Transverse colon (tissue), 4 donors: ENCODE measurements at regions not wholly inside any gene's neighbourhood (a gene's known extent, or its start where the extent isn't known, plus 50 kb on each side); places are given as distances from the start of the nearest gene placed in this dataset.
A peak's percentile ranks its signal among the peaks of the same experiment; 100 is the strongest.

Source experiments
- DNase-seq: peaks from one replicate; pipeline ENCODE4 v3.0.0-alpha.2; 2019
- H3K27ac ChIP-seq, 4 donors: fragments of 200-600 bp; sonication (generic); 2 replicates each; pipeline ENCODE4 v1.5.1; 2016 to 2018; ENCODE audit warnings: inconsistent platforms in 4 of 4
- H3K27me3 ChIP-seq: fragments of 200-600 bp; sonication (generic); 2 replicates; pipeline ENCODE4 v1.5.1; 2017; ENCODE audit warnings: inconsistent platforms
- H3K36me3 ChIP-seq, 4 donors: fragments of 200-600 bp; sonication (generic); 2 replicates each; pipeline ENCODE4 v1.5.1; 2017 to 2019; ENCODE audit warnings: inconsistent platforms in 4 of 4
- H3K4me1 ChIP-seq, 4 donors: fragments of 200-600 bp; sonication (generic); 2 replicates each; pipeline ENCODE4 v1.5.1; 2017 to 2020; ENCODE audit warnings: inconsistent platforms in 4 of 4
- H3K4me3 ChIP-seq, 4 donors: fragments of 200-600 bp; sonication (generic); 1 replicate in 1 of 4; 2 replicates in 3 of 4; pipeline versions ENCODE4 v1.5.1 to v1.6.1; 2017 to 2019; ENCODE audit warnings: inconsistent platforms in 4 of 4
- H3K9me3 ChIP-seq, 2 donors: fragments of 200-600 bp; sonication (generic); 2 replicates each; pipeline ENCODE4 v1.5.1; 2017 to 2019; ENCODE audit warnings: inconsistent platforms in 2 of 2
- CTCF ChIP-seq, 5 experiments: fragments of 200-600 bp in 3 of 5; fragments of 450-650 bp in 2 of 5; sonication (generic) in 3 of 5; IDR thresholded peaks; 1 replicate in 2 of 5; 2 replicates in 3 of 5; pipeline ENCODE4 v1.5.1; 2016 to 2017; ENCODE audit warnings: antibody characterized with exemption in 5 of 5, inconsistent platforms in 3 of 5, mild to moderate bottlenecking in 2 of 5, moderate library complexity in 1 of 5
- EP300 ChIP-seq: sonication (generic); formaldehyde crosslinking; IDR thresholded peaks from one replicate; pipeline ENCODE4 v1.6.1; 2017; ENCODE audit warnings: antibody characterized with exemption, low read depth
- POLR2A ChIP-seq: fragments of 450-650 bp; IDR thresholded peaks from one replicate; pipeline ENCODE4 v1.6.1; 2016; ENCODE audit warnings: antibody characterized with exemption, mild to moderate bottlenecking, moderate library complexity
- POLR2AphosphoS5 ChIP-seq, 3 donors: sonication (generic); formaldehyde crosslinking; IDR thresholded peaks; one replicate each; pipeline ENCODE4 v1.6.1; 2016; ENCODE audit warnings: antibody characterized with exemption in 3 of 3
- WGBS, 2 donors: methylation state at CpG; one replicate each; pipeline ENCODE4 v1.1.5; 2018; ENCODE audit warnings: low coverage in 1 of 2; 5-methylcytosine and 5-hydroxymethylcytosine counted together
- in situ Hi-C, 4 donors: fragments of 200-750 bp; cut with MboI; loops; one replicate each; pipeline versions ENCODE4 v1.15.0 to v1.15.1; 2017; ENCODE audit warnings: low sequenced_read_pairs in 3 of 4, low pct_ligation_motif_present in 1 of 4, low pct_unique_long_range_greater_than_20kb in 1 of 4
- intact Hi-C: fragments of 100-400 bp; cut with DNase I; formaldehyde crosslinking; loops from one replicate; pipeline ENCODE4 v1.15.1; 2023; ENCODE audit warnings: low total_unique reads

GRCh38 chr10:28172223-28172610 is 130.6 kb downstream of the MPP7 start:
- Histone ChIP-seq H3K4me3 (no peak overlapping the region), H3K4me1 (peaks cover 4 to 16% (median 6%) of the 10 kb centered on the region in 4 donors), H3K9me3 (no peaks in the 10 kb centered on the region), H3K27me3 (no peaks in the 10 kb centered on the region), H3K27ac (no peak overlapping the region), H3K36me3 (no peaks in the 10 kb centered on the region)
- in situ Hi-C loops (no loop called here), intact Hi-C loops (loop anchor here (10.0 kb wide), 1 partner anchor 427 kb away; the partner anchor contains the start of gene MKX)
- TF ChIP-seq POLR2A: no peak
- TF ChIP-seq CTCF (IDR thresholded peaks at IDR 0.05): no peak
- no peak for TF ChIP-seq POLR2AphosphoS5 (IDR thresholded peaks at IDR 0.05)
- no peak for TF ChIP-seq EP300
- 92 to 98% methylated on average over 8 of the region's 8 CpGs for WGBS, 2 donors
- DNase-seq: no peak

GRCh38 chr10:28171468-28172222 is 131.2 kb downstream of the MPP7 start:
- Histone ChIP-seq H3K36me3 (no peaks in the 10 kb centered on the region), H3K4me1 (peaks cover 4 to 16% (median 6%) of the 10 kb centered on the region in 4 donors), H3K27ac (peak overlapping the region in 2 of 4 donors; percentile 17 to 34), H3K27me3 (no peaks in the 10 kb centered on the region), H3K9me3 (no peaks in the 10 kb centered on the region), H3K4me3 (no peak overlapping the region)
- no peak for TF ChIP-seq POLR2A
- TF ChIP-seq POLR2AphosphoS5 (IDR thresholded peaks at IDR 0.05): peak in 1 of 3 donors; percentile 47
- no peak for DNase-seq
- in situ Hi-C loops: no loop called here
- intact Hi-C loops: loop anchor here (10.0 kb wide), 1 partner anchor 427 kb away; the partner anchor contains the start of gene MKX
- WGBS, 2 donors: 29 to 47% methylated on average over 7 to 9 of the region's 9 CpGs

GRCh38 chr10:28169525-28169924 is 133.3 kb downstream of the MPP7 start:
- TF ChIP-seq CTCF (IDR thresholded peaks at IDR 0.05): no peak
- no peak for TF ChIP-seq EP300
- no peak for TF ChIP-seq POLR2A
- no peak for TF ChIP-seq POLR2AphosphoS5 (IDR thresholded peaks at IDR 0.05)
- intact Hi-C loops: no loop called here
- H3K36me3 ChIP-seq: no peaks in the 10 kb centered on the region
- no peak overlapping the region for H3K4me3 ChIP-seq
- DNase-seq: no peak
- WGBS, 2 donors: 71 to 73% methylated on average over 1 to 2 of the region's 2 CpGs
- no peak overlapping the region for H3K27ac ChIP-seq
- H3K4me1 ChIP-seq: peaks cover 4 to 16% (median 6%) of the 10 kb centered on the region in 4 donors
- H3K9me3 ChIP-seq: no peaks in the 10 kb centered on the region
- H3K27me3 ChIP-seq: no peaks in the 10 kb centered on the region
- in situ Hi-C loops: no loop called here

- WGBS, 2 donors: 76 to 80% methylated on average over 6 of the region's 6 CpGs
- intact Hi-C loops: loop anchor here (5.0 kb wide), 1 partner anchor 81 kb away; no protein-coding TSS in a partner anchor
- no peaks in the 10 kb centered on the region for H3K9me3 ChIP-seq
- H3K4me1 ChIP-seq: no peaks in the 10 kb centered on the region
- TF ChIP-seq POLR2AphosphoS5 (IDR thresholded peaks at IDR 0.05): no peak
- TF ChIP-seq POLR2A: no peak
- TF ChIP-seq EP300: no peak
- TF ChIP-seq CTCF (IDR thresholded peaks at IDR 0.05): no peak
- no peak overlapping the region for H3K27ac ChIP-seq
- no peaks in the 10 kb centered on the region for H3K27me3 ChIP-seq
- no peak overlapping the region for H3K4me3 ChIP-seq
- DNase-seq: no peak
- in situ Hi-C loops: no loop called here
- no peaks in the 10 kb centered on the region for H3K36me3 ChIP-seq
These were observed 141.9 kb downstream of the MPP7 start for GRCh38 chr10:28160866-28161405.
